ENCODE measurements at regions not wholly inside any gene's neighbourhood (a gene's known extent, or its start where the extent isn't known, plus 50 kb on each side); places are given as distances from the start of the nearest gene placed in this dataset.

- Histone ChIP-seq H3K27ac (ENCODE audit: low read depth in 1 of 2, low read length in 2 of 2) (no peak overlapping the region), H3K4me1 (ENCODE audit: control insufficient read depth in 1 of 2, insufficient read depth in 2 of 2, low read length in 2 of 2) (peaks cover 0 to 3% of the 10 kb centered on the region in 2 donors), H3K9ac (ENCODE audit: insufficient read depth, low read length, poor library complexity, severe bottlenecking) (no peak overlapping the region), H3K4me2 (replicated peaks; ENCODE audit: extremely low read depth, low read length, poor library complexity, severe bottlenecking) (no peak overlapping the region), H2AFZ (ENCODE audit: insufficient read depth, low read depth, low read length, poor library complexity, severe bottlenecking) (no peak overlapping the region), H4K20me1 (ENCODE audit: insufficient read depth, low read length) (no peaks in the 10 kb centered on the region), H3K79me2 (ENCODE audit: insufficient read depth, low read length) (no peaks in the 10 kb centered on the region), H3K36me3 (replicated peaks in 1 of 2; ENCODE audit: control insufficient read depth in 1 of 2, insufficient read depth in 2 of 2, low read length in 2 of 2) (no peaks in the 10 kb centered on the region), H3K27me3 (ENCODE audit: control insufficient read depth in 2 of 2, insufficient read depth in 2 of 2, low read length in 2 of 2) (no peaks in the 10 kb centered on the region), H3K4me3 (replicated peaks in 1 of 3; ENCODE audit: low read depth in 2 of 3, low read length in 3 of 3) (no peak overlapping the region), H3K9me3 (replicated peaks in 1 of 2; ENCODE audit: control insufficient read depth in 1 of 2, insufficient read depth in 1 of 2, low read length in 2 of 2) (no peaks in the 10 kb centered on the region)
- intact Hi-C loops (cut with micrococcal nuclease): no loop called here
- Mint-ChIP-seq H3K4me3 (no peak overlapping the region), H3K36me3 (no peaks in the 10 kb centered on the region), H3K27ac (no peak overlapping the region), H3K4me1 (peaks cover 19% of the 10 kb centered on the region), H3K9me3 (no peaks in the 10 kb centered on the region), H3K27me3 (ENCODE audit: low read depth in 3 of 3) (peaks cover 0 to 5% (median 1%) of the 10 kb centered on the region in 3 donors)
- DNase-seq: no peak
- no CpG with 5 or more reads among the region's 3 CpGs for WGBS (ENCODE audit: insufficient coverage)
- no peak for TF ChIP-seq CTCF (IDR thresholded peaks at IDR 0.05)
Measured at GRCh38 chr3:102140116-102140515, 290.8 kb downstream of the NFKBIZ start.

GRCh38 chr3:102141096-102141927, 292.0 kb downstream of the NFKBIZ start:
- H3K4me3 ChIP-seq (replicated peaks in 1 of 3; ENCODE audit: low read depth in 2 of 3, low read length in 3 of 3): no peak overlapping the region
- H3K4me2 ChIP-seq (replicated peaks; ENCODE audit: extremely low read depth, low read length, poor library complexity, severe bottlenecking): no peak overlapping the region
- H3K79me2 ChIP-seq (ENCODE audit: insufficient read depth, low read length): no peaks in the 10 kb centered on the region
- H3K4me1 ChIP-seq (ENCODE audit: control insufficient read depth in 1 of 2, insufficient read depth in 2 of 2, low read length in 2 of 2): peaks cover 0 to 3% of the 10 kb centered on the region in 2 donors
- intact Hi-C loops (cut with micrococcal nuclease): no loop called here
- no peak for DNase-seq
- peaks cover 0 to 1% (median 1%) of the 10 kb centered on the region in 3 donors for H3K27me3 Mint-ChIP-seq (ENCODE audit: low read depth in 3 of 3)
- no peaks in the 10 kb centered on the region for H3K9me3 ChIP-seq (replicated peaks in 1 of 2; ENCODE audit: control insufficient read depth in 1 of 2, insufficient read depth in 1 of 2, low read length in 2 of 2)
- no peaks in the 10 kb centered on the region for H3K36me3 ChIP-seq (replicated peaks in 1 of 2; ENCODE audit: control insufficient read depth in 1 of 2, insufficient read depth in 2 of 2, low read length in 2 of 2)
- no peaks in the 10 kb centered on the region for H3K9me3 Mint-ChIP-seq
- H3K27me3 ChIP-seq (ENCODE audit: control insufficient read depth in 2 of 2, insufficient read depth in 2 of 2, low read length in 2 of 2): no peaks in the 10 kb centered on the region
- peaks cover 15% of the 10 kb centered on the region for H3K4me1 Mint-ChIP-seq
- H2AFZ ChIP-seq (ENCODE audit: insufficient read depth, low read depth, low read length, poor library complexity, severe bottlenecking): no peak overlapping the region
- 70% methylated on average over 4 of the region's 5 CpGs for WGBS (ENCODE audit: insufficient coverage)
- H3K9ac ChIP-seq (ENCODE audit: insufficient read depth, low read length, poor library complexity, severe bottlenecking): no peak overlapping the region
- no peak overlapping the region for H3K4me3 Mint-ChIP-seq
- no peaks in the 10 kb centered on the region for H3K36me3 Mint-ChIP-seq
- no peak overlapping the region for H3K27ac ChIP-seq (ENCODE audit: low read depth in 1 of 2, low read length in 2 of 2)
- no peaks in the 10 kb centered on the region for H4K20me1 ChIP-seq (ENCODE audit: insufficient read depth, low read length)
- TF ChIP-seq CTCF (IDR thresholded peaks at IDR 0.05): no peak
- no peak overlapping the region for H3K27ac Mint-ChIP-seq
